ENCODE measurements at regions not wholly inside any gene's neighbourhood (a gene's known extent, or its start where the extent isn't known, plus 50 kb on each side); places are given as distances from the start of the nearest gene placed in this dataset.
"Not testable (repeated sequence)": the region's sequence is repeated elsewhere in the genome, so short reads cannot be mapped to it uniquely, and the experiment has no call there.

GRCh38 chrX:93868289-93868965 is 194.4 kb downstream of the FAM133A start:
- no peaks in the 10 kb centered on the region for H3K4me1 Mint-ChIP-seq (ENCODE audit: insufficient read depth, unreplicated experiment)
- no peaks in the 10 kb centered on the region for H3K9me3 Mint-ChIP-seq (ENCODE audit: unreplicated experiment)
- H3K27me3 Mint-ChIP-seq (ENCODE audit: insufficient read depth, unreplicated experiment): peaks cover 29% of the 10 kb centered on the region
- peak; percentile 17 for DNase-seq (ENCODE audit: unreplicated experiment)
- intact Hi-C loops (cut with micrococcal nuclease): no loop called here
- POLR2A ChIA-PET: no interaction called here
- TF ChIP-seq CTCF (IDR thresholded peaks at IDR 0.05; ENCODE audit: unreplicated experiment): no peak
- no peak overlapping the region for H3K27ac Mint-ChIP-seq (ENCODE audit: low read depth, unreplicated experiment)
- no peak overlapping the region for H3K4me3 Mint-ChIP-seq (ENCODE audit: unreplicated experiment)
- H3K36me3 Mint-ChIP-seq (ENCODE audit: insufficient read depth, unreplicated experiment): no peaks in the 10 kb centered on the region
- BruUV-seq (replicated peaks): no TSS peak
- CTCF ChIA-PET: interaction anchor here (0.7 to 1.3 kb wide), 2 partner anchors 9 to 190 kb away, joined by 3 read pairs; no protein-coding TSS in a partner anchor

DNA sequence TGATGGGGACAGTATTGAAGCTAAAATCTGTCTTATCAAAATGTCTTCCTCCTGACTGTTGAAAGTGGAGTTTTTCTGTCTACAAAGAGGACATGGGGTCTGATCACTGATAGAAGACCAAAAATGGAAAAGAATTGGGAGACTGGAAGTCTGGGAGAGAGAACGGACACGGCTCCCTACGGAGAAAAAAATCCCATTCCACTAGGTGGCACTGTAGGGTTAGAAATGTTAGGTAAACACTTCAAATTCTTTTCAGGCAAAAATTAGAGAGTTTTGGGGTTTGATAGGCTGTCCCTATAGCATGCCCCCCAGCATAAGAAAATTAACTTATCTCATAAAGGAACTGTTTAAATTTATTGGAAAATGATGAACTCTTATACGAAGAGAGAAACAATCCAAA is 200.5 kb downstream of the FAM133A start:
- peaks cover 5% of the 10 kb centered on the region for H3K27me3 Mint-ChIP-seq (ENCODE audit: insufficient read depth, unreplicated experiment)
- intact Hi-C loops (cut with micrococcal nuclease): loop anchor here (1.0 to 5.0 kb wide), 4 partner anchors 184 to 758 kb away; no protein-coding TSS in a partner anchor
- H3K4me3 Mint-ChIP-seq (ENCODE audit: unreplicated experiment): no peak overlapping the region
- TF ChIP-seq CTCF (IDR thresholded peaks at IDR 0.05; ENCODE audit: unreplicated experiment): peak; percentile 49
- CTCF ChIA-PET: interaction anchor here (0.7 to 1.1 kb wide), 5 partner anchors 8 to 1166 kb away, joined by 3 to 5 read pairs (median 3); no protein-coding TSS in a partner anchor
- POLR2A ChIA-PET: interaction anchor here (0.5 kb wide), 1 partner anchor 251 kb away, joined by 3 read pairs; no protein-coding TSS in a partner anchor
- no peak overlapping the region for H3K27ac Mint-ChIP-seq (ENCODE audit: low read depth, unreplicated experiment)
- no peaks in the 10 kb centered on the region for H3K4me1 Mint-ChIP-seq (ENCODE audit: insufficient read depth, unreplicated experiment)
- H3K9me3 Mint-ChIP-seq (ENCODE audit: unreplicated experiment): peaks cover 14% of the 10 kb centered on the region
- BruUV-seq (replicated peaks): no TSS peak
- peak; percentile 64 for DNase-seq (ENCODE audit: unreplicated experiment)
- peaks cover 8% of the 10 kb centered on the region for H3K36me3 Mint-ChIP-seq (ENCODE audit: insufficient read depth, unreplicated experiment)

DNA sequence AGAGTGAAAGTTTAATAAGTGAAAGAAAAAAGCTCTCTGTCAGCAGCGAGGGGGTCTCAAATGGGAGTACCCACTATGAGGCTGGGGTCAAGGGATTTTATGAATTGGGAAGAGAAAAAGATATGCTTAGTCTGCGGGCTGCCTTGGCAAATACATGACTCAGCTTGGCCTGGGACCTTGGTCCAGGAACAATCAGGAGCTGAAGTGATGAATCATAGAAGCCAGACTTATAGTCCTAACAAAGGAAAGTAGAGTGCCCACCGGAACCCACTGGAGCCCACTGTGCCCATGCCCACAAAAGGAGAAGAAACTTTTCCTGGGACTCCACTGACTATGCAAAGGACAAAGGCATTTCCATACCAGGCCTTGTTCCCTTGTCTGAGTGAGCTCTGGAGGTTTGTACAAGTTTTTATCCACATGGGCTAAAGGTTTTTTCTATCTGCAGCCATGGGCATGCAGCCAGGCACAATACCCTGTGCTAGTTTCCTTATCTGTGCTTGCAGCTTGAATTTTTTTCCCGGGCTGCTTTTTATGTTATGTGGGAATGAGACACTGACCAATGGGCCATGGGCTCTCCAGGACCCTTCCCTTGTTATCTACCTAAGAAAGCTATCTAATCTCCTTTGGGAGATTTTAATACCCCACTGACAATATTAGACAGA is 201.7 kb downstream of the FAM133A start:
- no peak for TF ChIP-seq CTCF (IDR thresholded peaks at IDR 0.05; ENCODE audit: unreplicated experiment)
- H3K4me3 Mint-ChIP-seq (ENCODE audit: unreplicated experiment): no peak overlapping the region
- peaks cover 17% of the 10 kb centered on the region for H3K9me3 Mint-ChIP-seq (ENCODE audit: unreplicated experiment)
- no TSS peak for BruUV-seq (replicated peaks)
- peak; percentile 2 for DNase-seq (ENCODE audit: unreplicated experiment)
- no peaks in the 10 kb centered on the region for H3K4me1 Mint-ChIP-seq (ENCODE audit: insufficient read depth, unreplicated experiment)
- CTCF ChIA-PET: interaction anchor here (0.6 to 2.1 kb wide), 8 partner anchors 11 to 1186 kb away, joined by 3 to 10 read pairs (median 4); no protein-coding TSS in a partner anchor
- H3K27me3 Mint-ChIP-seq (ENCODE audit: insufficient read depth, unreplicated experiment): peaks cover 11% of the 10 kb centered on the region
- H3K36me3 Mint-ChIP-seq (ENCODE audit: insufficient read depth, unreplicated experiment): peaks cover 12% of the 10 kb centered on the region
- POLR2A ChIA-PET: interaction anchor here (0.6 to 1.2 kb wide), 2 partner anchors 185 to 401 kb away, joined by 3 read pairs; no protein-coding TSS in a partner anchor
- intact Hi-C loops (cut with micrococcal nuclease): no loop called here
- H3K27ac Mint-ChIP-seq (ENCODE audit: low read depth, unreplicated experiment): no peak overlapping the region

DNA sequence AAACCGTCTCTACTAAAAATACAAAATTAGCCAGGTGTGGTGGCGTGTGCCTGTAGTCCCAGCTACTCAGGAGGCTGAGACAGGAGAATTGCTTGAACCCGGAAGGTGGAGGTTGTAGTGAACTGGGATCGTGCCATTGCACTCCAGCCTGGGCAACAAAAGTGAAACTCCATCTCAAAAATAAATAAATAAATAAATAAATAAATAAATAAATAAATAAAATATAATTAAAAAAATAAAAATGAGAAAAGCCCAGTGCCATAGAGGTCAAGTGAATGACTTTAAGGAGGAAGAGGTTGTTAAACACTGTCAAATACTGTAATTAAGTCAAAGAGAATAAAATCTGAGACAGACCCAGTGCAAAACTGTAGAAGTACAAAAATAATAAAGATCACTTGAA is 247.0 kb downstream of the FAM133A start:
- POLR2A ChIA-PET; H3K4me1 Mint-ChIP-seq (ENCODE audit: insufficient read depth, unreplicated experiment); intact Hi-C loops (cut with micrococcal nuclease); CTCF ChIA-PET; BruUV-seq (replicated peaks); H3K36me3 Mint-ChIP-seq (ENCODE audit: insufficient read depth, unreplicated experiment); DNase-seq (ENCODE audit: unreplicated experiment); H3K9me3 Mint-ChIP-seq (ENCODE audit: unreplicated experiment); H3K27ac Mint-ChIP-seq (ENCODE audit: low read depth, unreplicated experiment); H3K4me3 Mint-ChIP-seq (ENCODE audit: unreplicated experiment): not testable (repeated sequence)
- H3K27me3 Mint-ChIP-seq (ENCODE audit: insufficient read depth, unreplicated experiment): peaks cover 17% of the 10 kb centered on the region
